HUES48 (cell line): ENCODE measurements at regions not wholly inside any gene's neighbourhood (a gene's known extent, or its start where the extent isn't known, plus 50 kb on each side); places are given as distances from the start of the nearest gene placed in this dataset.

Experiments used
- H3K27ac ChIP-seq: one replicate; pipeline ENCODE4 v1.7.0; 2013; ENCODE audit warnings: low read depth, low read length, inconsistent platforms
- H3K27me3 ChIP-seq: 2 replicates; pipeline ENCODE4 v1.6.1; 2013; ENCODE audit warnings: mild to moderate bottlenecking, low read length; ENCODE audit not compliant: control insufficient read depth, insufficient read depth
- H3K36me3 ChIP-seq: 2 replicates; pipeline ENCODE4 v1.6.1; 2013; ENCODE audit warnings: low read length; ENCODE audit not compliant: control insufficient read depth, insufficient read depth
- H3K4me1 ChIP-seq: 2 replicates; pipeline ENCODE4 v1.6.1; 2013; ENCODE audit warnings: mild to moderate bottlenecking, low read length; ENCODE audit not compliant: control insufficient read depth, insufficient read depth
- H3K4me3 ChIP-seq: 2 replicates; pipeline ENCODE4 v1.5.1; 2013; ENCODE audit warnings: mild to moderate bottlenecking, low read depth, low read length
- H3K9ac ChIP-seq: 2 replicates; pipeline ENCODE4 v1.6.1; 2013; ENCODE audit warnings: mild to moderate bottlenecking, low read depth, low read length, moderate library complexity
- H3K9me3 ChIP-seq: 2 replicates; pipeline ENCODE4 v1.6.1; 2013; ENCODE audit warnings: low read length; ENCODE audit not compliant: control insufficient read depth, insufficient read depth

DNA sequence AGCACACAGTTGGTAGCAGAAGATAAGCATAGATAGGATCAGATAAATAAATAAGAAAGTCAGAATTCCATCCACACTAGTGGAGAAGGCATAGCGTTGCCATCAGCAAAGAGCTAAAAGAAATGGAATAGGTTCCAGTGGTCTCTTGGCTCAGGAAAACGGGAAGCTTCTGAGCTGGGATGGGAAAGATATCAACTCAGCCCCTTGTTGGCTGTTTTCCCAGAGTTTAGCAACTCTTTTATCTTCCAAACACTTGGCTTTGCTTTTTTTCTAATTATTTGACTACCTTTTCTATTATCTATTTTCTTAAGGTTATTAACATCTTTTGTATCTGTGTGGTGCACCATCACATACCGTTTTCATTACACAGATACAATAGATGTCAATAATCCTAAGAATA, 445.7 kb upstream of the TRPC7 start:
- Histone ChIP-seq H3K27me3 (no peaks in the 10 kb centered on the region), H3K9ac (no peak overlapping the region), H3K27ac (no peak overlapping the region), H3K9me3 (no peaks in the 10 kb centered on the region), H3K4me1 (no peaks in the 10 kb centered on the region), H3K4me3 (no peak overlapping the region), H3K36me3 (no peaks in the 10 kb centered on the region)

DNA sequence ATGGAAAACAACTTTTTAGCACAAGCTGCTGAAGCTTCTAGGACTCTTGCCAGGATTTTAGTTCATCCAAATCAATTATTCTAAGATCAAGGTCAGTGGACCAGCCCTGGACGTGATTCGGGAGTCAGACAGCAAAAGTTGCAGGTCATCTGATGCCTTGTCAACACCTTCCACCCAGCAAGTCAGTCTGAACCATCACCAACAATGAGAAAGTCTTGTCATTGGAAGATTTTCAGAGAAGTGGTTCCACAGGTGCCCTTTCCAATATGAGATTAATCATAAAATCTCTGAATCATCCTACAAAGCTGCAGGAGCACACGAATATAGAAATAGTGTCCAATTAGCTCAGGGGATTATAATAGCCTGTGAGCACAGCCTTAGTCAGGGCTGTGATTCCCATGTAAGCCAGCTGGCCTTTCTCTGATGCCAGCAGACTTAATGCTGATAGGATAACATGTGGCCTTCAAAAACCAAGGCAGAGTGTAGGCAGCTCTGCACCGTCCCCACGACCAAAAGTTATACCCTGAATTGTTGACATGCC, 445.0 kb upstream of the TRPC7 start:
- H3K4me3 ChIP-seq, result no peak overlapping the region
- H3K9ac ChIP-seq, result no peak overlapping the region
- no peaks in the 10 kb centered on the region for H3K4me1 ChIP-seq
- no peaks in the 10 kb centered on the region for H3K27me3 ChIP-seq
- no peak overlapping the region for H3K27ac ChIP-seq
- H3K36me3 ChIP-seq, result no peaks in the 10 kb centered on the region
- no peaks in the 10 kb centered on the region for H3K9me3 ChIP-seq

DNA sequence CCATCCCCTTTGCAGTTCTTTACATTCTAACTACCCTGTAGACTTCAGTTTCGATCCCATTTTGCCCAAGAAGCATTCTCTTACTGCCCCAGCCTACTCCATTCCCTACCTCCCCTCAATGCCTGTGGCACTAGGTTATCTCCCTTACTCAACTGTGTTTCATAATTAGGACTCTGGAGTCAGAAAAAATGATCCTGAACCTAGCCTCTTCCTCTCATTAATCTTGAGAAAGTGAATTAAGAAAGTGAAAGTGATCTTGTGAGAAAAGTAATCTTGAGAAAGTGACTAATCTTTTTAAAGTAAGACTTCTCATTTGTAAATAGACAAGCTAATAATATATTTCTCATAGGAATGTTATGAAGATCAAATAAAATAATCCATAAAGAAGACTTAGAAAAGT, 444.0 kb upstream of the TRPC7 start:
- Histone ChIP-seq H3K9ac (no peak overlapping the region), H3K27me3 (no peaks in the 10 kb centered on the region), H3K4me3 (no peak overlapping the region), H3K36me3 (no peaks in the 10 kb centered on the region), H3K9me3 (no peaks in the 10 kb centered on the region), H3K4me1 (no peaks in the 10 kb centered on the region), H3K27ac (no peak overlapping the region)

DNA sequence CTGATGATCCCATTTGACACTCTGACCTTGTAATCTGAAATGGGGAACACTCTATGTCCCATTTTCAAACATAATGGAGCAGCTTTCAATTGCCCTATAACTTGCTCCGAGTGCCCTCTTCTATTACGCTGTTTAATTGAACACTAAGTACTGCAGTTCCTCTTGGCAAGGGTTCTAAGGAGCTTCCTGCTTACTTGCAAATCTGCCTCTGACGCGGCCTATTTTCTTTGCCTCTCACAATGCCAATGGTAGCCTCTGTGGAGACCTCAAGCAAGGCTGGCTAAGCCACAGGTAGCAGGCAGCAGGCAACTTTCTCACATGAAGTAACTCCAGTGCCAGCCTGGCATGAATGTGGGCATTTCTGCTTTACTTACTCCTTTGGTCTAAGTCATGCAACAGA, 443.4 kb upstream of the TRPC7 start:
- no peaks in the 10 kb centered on the region for H3K4me1 ChIP-seq
- no peak overlapping the region for H3K4me3 ChIP-seq
- H3K9ac ChIP-seq, result no peak overlapping the region
- no peaks in the 10 kb centered on the region for H3K27me3 ChIP-seq
- H3K27ac ChIP-seq, result no peak overlapping the region
- no peaks in the 10 kb centered on the region for H3K9me3 ChIP-seq
- no peaks in the 10 kb centered on the region for H3K36me3 ChIP-seq

DNA sequence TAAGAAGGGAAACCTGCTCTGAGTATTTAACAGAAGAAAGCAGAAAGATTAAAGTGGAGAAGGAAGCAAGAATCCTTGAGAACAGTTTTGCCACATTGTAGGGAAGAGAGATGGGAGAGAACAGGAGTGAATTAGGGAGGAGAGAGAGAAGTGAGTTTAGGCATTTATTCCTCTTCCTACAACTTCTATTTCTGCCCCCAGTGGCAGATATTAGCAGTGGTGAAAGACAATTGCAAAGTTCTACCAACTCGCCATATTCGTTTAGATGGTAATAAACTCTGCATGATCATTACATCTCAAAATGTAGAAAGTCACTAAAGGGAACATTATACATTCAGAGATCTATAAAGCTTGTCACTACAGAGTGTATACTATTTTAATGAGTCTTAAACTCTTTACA, 440.1 kb upstream of the TRPC7 start:
- Histone ChIP-seq H3K27ac (no peak overlapping the region), H3K4me3 (no peak overlapping the region), H3K9me3 (no peaks in the 10 kb centered on the region), H3K4me1 (no peaks in the 10 kb centered on the region), H3K36me3 (no peaks in the 10 kb centered on the region), H3K9ac (no peak overlapping the region), H3K27me3 (no peaks in the 10 kb centered on the region)

DNA sequence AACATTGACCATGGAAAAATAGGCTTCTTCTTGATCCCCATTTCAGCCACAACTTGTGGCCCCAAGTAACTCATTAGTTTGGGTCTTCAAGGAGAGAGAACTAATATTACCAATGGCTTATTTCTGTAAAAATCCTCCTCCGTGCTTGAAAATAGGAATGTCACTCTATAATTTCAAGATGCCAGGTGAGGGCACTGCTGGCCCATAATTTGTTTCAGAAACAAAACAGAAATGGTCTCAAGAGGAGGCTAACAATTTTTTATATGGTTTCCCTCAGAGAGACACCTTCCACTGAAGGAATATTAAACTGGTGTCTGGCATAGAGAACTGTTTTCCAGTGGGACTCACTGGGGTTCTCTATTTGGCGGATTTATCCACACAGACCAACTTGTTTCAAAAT, 437.0 kb upstream of the TRPC7 start:
- Histone ChIP-seq H3K4me3 (no peak overlapping the region), H3K27ac (no peak overlapping the region), H3K4me1 (no peaks in the 10 kb centered on the region), H3K36me3 (no peaks in the 10 kb centered on the region), H3K27me3 (no peaks in the 10 kb centered on the region), H3K9ac (no peak overlapping the region), H3K9me3 (no peaks in the 10 kb centered on the region)

DNA sequence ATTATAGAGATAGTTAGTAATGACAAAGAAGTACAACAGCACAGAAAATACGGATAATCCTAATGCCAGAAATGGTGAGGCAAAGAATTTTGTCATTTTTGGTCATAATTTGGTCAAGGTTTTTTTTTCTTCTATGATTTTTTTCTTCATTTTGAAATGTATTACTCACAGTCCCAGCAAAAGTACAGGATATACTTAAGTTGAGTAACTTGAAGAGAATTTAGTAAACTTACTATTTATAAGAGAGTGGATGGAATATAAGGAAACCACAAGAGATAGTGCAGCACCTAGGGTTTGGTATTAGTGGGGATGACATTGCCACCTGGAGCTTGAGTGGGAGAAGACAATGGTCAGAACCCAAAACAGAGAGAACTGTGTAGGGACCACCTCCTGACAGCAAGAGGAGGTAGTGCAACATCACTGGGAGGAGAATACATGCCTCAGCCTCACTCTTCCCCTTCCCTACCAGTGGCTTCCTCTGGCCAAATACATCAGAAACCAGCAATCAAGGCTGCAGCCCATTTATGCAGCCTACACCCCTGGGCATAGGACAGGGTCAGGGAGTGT, 434.5 kb upstream of the TRPC7 start:
- Histone ChIP-seq H3K27ac (no peak overlapping the region), H3K9ac (no peak overlapping the region), H3K36me3 (no peaks in the 10 kb centered on the region), H3K4me1 (no peaks in the 10 kb centered on the region), H3K4me3 (no peak overlapping the region), H3K9me3 (no peaks in the 10 kb centered on the region), H3K27me3 (no peaks in the 10 kb centered on the region)

DNA sequence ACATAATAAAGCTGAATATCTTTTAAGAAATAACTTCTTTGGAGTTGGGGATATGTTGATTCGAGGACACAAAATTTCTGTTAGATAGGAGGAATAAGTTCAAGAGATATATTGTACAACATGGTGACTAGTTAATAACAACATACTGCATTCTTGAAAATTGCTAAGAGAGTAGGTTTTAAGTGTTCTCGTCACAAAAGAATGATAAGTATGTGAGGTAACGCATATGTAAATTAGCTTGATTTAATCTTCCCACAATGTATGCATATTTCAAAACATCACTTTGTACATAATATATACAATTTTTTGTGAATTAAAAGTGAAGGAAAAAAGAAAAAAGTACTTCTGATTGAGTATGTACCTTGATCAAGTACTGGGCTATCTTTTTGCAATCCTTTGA, 428.0 kb upstream of the TRPC7 start:
- Histone ChIP-seq H3K4me1 (peaks cover 10% of the 10 kb centered on the region; the same call in 1 of the 2 replicates), H3K27me3 (no peaks in the 10 kb centered on the region), H3K36me3 (no peaks in the 10 kb centered on the region), H3K27ac (no peak overlapping the region), H3K4me3 (no peak overlapping the region), H3K9me3 (peaks cover 10% of the 10 kb centered on the region), H3K9ac (no peak overlapping the region)

DNA sequence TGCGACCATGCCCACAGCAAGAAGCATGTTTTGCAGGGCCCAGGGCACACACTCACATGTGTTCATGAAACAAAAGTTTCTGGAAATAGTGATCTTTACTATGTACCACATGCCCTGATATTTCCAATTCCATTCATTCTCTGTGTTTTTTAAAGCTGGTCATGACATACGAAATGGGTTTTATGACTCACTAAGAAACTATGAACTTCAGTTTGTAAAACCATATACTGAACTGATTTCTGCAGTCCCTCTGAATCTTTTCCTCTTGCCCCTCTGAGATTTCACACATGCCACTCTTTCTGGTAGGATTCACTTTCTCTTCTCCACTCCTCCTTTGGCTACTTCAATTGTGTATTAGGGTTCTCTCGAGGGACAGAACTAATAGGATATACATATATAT, 416.1 kb upstream of the TRPC7 start:
- H3K4me3 ChIP-seq, result no peak overlapping the region
- H3K9ac ChIP-seq, result no peak overlapping the region
- no peaks in the 10 kb centered on the region for H3K27me3 ChIP-seq
- peaks cover 7% of the 10 kb centered on the region for H3K4me1 ChIP-seq
- no peak overlapping the region for H3K27ac ChIP-seq
- H3K9me3 ChIP-seq, result no peaks in the 10 kb centered on the region
- no peaks in the 10 kb centered on the region for H3K36me3 ChIP-seq

DNA sequence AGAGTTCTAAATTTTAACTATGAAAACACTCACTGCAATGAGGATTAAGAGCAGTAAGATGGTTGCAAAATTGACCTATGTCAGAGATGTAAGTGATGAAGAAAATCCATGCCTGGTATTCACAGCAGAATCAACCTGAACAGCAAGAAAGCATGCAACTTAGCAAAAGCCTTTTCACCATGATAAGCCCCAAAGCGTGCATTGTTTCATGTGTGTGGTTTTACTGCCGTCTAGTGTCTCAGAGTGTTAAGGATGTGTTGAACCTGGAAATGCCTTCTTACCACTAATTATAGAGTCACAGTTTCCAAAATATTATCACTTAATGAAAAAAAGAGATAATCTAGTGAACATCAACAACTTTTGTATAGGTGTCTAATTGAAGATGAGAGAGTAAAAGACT, 415.2 kb upstream of the TRPC7 start:
- Histone ChIP-seq H3K9me3 (no peaks in the 10 kb centered on the region), H3K36me3 (no peaks in the 10 kb centered on the region), H3K4me1 (peaks cover 13% of the 10 kb centered on the region), H3K27me3 (no peaks in the 10 kb centered on the region), H3K27ac (no peak overlapping the region), H3K4me3 (no peak overlapping the region), H3K9ac (no peak overlapping the region)

DNA sequence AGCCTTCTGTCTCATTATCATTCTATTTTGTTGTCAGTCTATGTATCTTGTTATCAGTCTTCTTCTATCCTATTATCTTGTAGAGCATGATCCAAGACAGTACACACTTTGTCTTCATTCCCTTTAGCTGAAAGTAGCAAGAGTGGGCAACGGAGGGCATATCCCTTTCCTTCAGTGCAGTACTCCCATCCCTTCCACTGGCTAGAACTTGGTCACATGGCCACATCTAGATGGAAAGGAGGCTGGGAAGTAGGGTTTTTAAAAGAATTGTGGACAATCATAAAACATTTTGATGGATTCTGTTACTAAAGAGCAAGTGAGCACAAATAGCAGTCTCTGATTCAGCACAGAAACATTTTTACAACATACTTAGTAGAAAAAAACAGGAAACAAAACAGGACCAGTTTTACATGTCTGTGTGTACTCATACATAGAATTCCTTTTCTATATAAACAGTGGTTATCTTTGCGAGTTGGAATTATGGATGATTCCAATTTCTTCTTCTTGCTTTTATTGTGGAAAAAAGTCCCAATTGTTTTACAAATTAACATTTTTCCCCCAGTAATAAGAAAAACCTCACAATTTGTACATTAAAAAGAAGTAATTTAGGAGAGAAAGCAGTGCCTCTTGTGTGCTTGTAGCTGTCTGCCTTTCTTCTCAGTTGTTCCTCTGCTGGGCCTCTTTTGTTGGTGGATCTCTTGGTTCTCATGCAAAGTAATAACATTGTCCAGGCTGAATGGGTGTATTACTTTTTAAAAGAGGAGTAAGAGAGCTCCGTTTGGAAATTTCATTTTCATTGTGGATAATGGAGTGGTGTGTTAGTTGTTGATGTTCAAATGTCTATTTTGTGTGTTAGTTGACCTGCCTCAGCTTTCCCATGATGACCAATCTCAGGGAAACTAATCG, 410.9 kb upstream of the TRPC7 start:
- Histone ChIP-seq H3K9ac (no peak overlapping the region), H3K27me3 (no peaks in the 10 kb centered on the region), H3K4me1 (peaks cover 29% of the 10 kb centered on the region), H3K4me3 (no peak overlapping the region), H3K9me3 (no peaks in the 10 kb centered on the region), H3K36me3 (no peaks in the 10 kb centered on the region), H3K27ac (peak overlapping the region; percentile 46)
